GM19239 (cell line): ENCODE measurements at regions not wholly inside any gene's neighbourhood (a gene's known extent, or its start where the extent isn't known, plus 50 kb on each side); places are given as distances from the start of the nearest gene placed in this dataset.

Experiments
- DNase-seq: peaks from one replicate; pipeline ENCODE4 v3.0.0; 2011; ENCODE audit warnings: low spot score; ENCODE audit not compliant: insufficient read length
- FAIRE-seq: peaks from 2 replicates; lab custom pipeline; 2011; peaks lifted over from hg19 to GRCh38; lab: Jason Lieb, UNC

GRCh38 chr14:101462726-101463565, 98.3 kb upstream of the DIO3 start:
- FAIRE-seq (no peak), DNase-seq (no peak)

GRCh38 chr14:101463566-101464171, 97.6 kb upstream of the DIO3 start:
- FAIRE-seq (no peak), DNase-seq (no peak)

GRCh38 chr14:101464310-101464983, 96.8 kb upstream of the DIO3 start:
- FAIRE-seq: no peak
- no peak for DNase-seq

- DNase-seq (no peak), FAIRE-seq (no peak)
These were observed 96.1 kb upstream of the DIO3 start for GRCh38 chr14:101464984-101465794.

- no peak for DNase-seq
- no peak for FAIRE-seq
These were observed 95.4 kb upstream of the DIO3 start for GRCh38 chr14:101465795-101466448.

GRCh38 chr14:101466456-101467180, 94.7 kb upstream of the DIO3 start:
- FAIRE-seq (no peak), DNase-seq (no peak)

- no peak for FAIRE-seq
- no peak for DNase-seq
These were observed 93.9 kb upstream of the DIO3 start for GRCh38 chr14:101467181-101467926.

- DNase-seq: no peak
These were observed 91.7 kb upstream of the DIO3 start for GRCh38 chr14:101469382-101470247.

GRCh38 chr14:101470266-101470665, 91.0 kb upstream of the DIO3 start:
- FAIRE-seq (no peak), DNase-seq (no peak)

More at GRCh38 chr14:101469382-101470247, 91.7 kb upstream of the DIO3 start:
- no peak for FAIRE-seq

- FAIRE-seq (no peak), DNase-seq (no peak)
These were observed 89.4 kb upstream of the DIO3 start for GRCh38 chr14:101471723-101472517.

GRCh38 chr14:101472518-101472849, 88.8 kb upstream of the DIO3 start:
- DNase-seq (no peak), FAIRE-seq (no peak)

GRCh38 chr14:101473045-101473729, 88.1 kb upstream of the DIO3 start:
- FAIRE-seq (no peak), DNase-seq (no peak)

GRCh38 chr14:101473795-101474562, 87.3 kb upstream of the DIO3 start:
- no peak for FAIRE-seq
- no peak for DNase-seq

GRCh38 chr14:101474563-101475455, 86.5 kb upstream of the DIO3 start:
- DNase-seq (no peak), FAIRE-seq (no peak)
